Prostate gland (tissue), 2 donors: ENCODE measurements at regions not wholly inside any gene's neighbourhood (a gene's known extent, or its start where the extent isn't known, plus 50 kb on each side); places are given as distances from the start of the nearest gene placed in this dataset.
"Not testable (repeated sequence)": the region's sequence is repeated elsewhere in the genome, so short reads cannot be mapped to it uniquely, and the experiment has no call there.

Experiments used
- POLR2A ChIP-seq: fragments of 450-650 bp; IDR thresholded peaks from one replicate; pipeline ENCODE4 v1.6.1; 2016; ENCODE audit warnings: antibody characterized with exemption, mild to moderate bottlenecking
- POLR2AphosphoS5 ChIP-seq: sonication (generic); formaldehyde crosslinking; IDR thresholded peaks from one replicate; pipeline ENCODE4 v1.6.1; 2017; ENCODE audit warnings: antibody characterized with exemption
- TF ChIP-seq, protein P1 (sequence below), 4 experiments: fragments of 200-600 bp in 2 of 4; fragments of 450-650 bp in 2 of 4; sonication (generic) in 2 of 4; IDR thresholded peaks; 1 replicate in 3 of 4; 2 replicates in 1 of 4; pipeline ENCODE4 v1.5.1; 2016 to 2019; ENCODE audit warnings: antibody characterized with exemption in 4 of 4, mild to moderate bottlenecking in 2 of 4, moderate library complexity in 2 of 4

DNA sequence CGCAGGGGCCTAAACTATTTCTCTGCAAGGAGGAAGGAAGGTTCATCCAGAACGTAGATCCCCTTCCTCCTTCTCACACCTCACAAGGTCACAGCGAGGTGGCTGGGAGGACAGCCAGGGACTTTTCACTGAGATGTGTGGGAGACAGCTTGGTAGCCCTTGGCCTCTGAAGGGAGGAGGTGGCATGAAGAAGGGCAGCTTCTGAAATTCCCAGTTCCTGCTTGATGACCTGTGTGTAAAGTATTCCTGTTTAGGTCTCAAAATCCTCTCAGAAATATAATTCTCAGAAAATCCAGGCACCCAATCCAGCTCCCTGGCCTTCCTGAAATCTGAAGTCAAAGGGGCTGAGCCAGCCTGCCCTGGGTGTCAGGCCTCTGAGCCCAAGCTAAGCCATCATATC is 84.9 kb upstream of the ALDH3B2 start:
- TF ChIP-seq, protein P1, sequence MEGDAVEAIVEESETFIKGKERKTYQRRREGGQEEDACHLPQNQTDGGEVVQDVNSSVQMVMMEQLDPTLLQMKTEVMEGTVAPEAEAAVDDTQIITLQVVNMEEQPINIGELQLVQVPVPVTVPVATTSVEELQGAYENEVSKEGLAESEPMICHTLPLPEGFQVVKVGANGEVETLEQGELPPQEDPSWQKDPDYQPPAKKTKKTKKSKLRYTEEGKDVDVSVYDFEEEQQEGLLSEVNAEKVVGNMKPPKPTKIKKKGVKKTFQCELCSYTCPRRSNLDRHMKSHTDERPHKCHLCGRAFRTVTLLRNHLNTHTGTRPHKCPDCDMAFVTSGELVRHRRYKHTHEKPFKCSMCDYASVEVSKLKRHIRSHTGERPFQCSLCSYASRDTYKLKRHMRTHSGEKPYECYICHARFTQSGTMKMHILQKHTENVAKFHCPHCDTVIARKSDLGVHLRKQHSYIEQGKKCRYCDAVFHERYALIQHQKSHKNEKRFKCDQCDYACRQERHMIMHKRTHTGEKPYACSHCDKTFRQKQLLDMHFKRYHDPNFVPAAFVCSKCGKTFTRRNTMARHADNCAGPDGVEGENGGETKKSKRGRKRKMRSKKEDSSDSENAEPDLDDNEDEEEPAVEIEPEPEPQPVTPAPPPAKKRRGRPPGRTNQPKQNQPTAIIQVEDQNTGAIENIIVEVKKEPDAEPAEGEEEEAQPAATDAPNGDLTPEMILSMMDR (IDR thresholded peaks at IDR 0.05) = not testable (repeated sequence)
- not testable (repeated sequence) for TF ChIP-seq POLR2A, POLR2AphosphoS5
